ENCODE measurements at regions not wholly inside any gene's neighbourhood (a gene's known extent, or its start where the extent isn't known, plus 50 kb on each side); places are given as distances from the start of the nearest gene placed in this dataset.

GRCh38 chr3:35200056-35200455 is 439.3 kb upstream of the ARPP21 start:
- no peak for TF ChIP-seq CTCF (IDR thresholded peaks at IDR 0.05)
- no peak for TF ChIP-seq SIN3A (IDR thresholded peaks at IDR 0.05; ENCODE audit: borderline replicate concordance, insufficient read depth, low read depth, low read length)
- TF ChIP-seq TCF7L2 (IDR thresholded peaks at IDR 0.05; ENCODE audit: low read depth, low read length), result no peak
